ENCODE measurements at regions not wholly inside any gene's neighbourhood (a gene's known extent, or its start where the extent isn't known, plus 50 kb on each side); places are given as distances from the start of the nearest gene placed in this dataset.

DNA sequence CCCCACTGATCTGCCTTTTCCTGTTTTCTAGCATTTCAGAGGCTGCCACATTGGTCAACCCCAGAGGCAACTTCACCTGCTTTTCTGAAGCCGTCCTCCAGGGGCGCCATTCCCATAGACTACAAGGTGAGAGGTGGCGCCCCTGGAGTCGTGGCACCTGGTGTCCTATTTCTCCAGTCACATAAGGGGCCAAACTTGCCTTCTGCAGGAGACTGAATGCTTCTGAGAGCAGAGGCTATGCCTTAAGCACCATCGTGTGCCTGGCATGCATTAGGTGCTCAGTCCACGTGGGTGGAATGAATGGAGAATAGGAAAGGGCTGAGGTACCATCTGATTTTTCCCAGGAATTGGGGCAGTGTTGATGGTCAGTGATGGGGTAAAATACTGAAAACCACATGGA is 164.8 kb downstream of the HAPSTR1 start:
- peak; percentile 2 to 12 for DNase-seq

GRCh38 chr16:9257843-9258242 is 166.4 kb downstream of the HAPSTR1 start:
- no peak for DNase-seq

DNA sequence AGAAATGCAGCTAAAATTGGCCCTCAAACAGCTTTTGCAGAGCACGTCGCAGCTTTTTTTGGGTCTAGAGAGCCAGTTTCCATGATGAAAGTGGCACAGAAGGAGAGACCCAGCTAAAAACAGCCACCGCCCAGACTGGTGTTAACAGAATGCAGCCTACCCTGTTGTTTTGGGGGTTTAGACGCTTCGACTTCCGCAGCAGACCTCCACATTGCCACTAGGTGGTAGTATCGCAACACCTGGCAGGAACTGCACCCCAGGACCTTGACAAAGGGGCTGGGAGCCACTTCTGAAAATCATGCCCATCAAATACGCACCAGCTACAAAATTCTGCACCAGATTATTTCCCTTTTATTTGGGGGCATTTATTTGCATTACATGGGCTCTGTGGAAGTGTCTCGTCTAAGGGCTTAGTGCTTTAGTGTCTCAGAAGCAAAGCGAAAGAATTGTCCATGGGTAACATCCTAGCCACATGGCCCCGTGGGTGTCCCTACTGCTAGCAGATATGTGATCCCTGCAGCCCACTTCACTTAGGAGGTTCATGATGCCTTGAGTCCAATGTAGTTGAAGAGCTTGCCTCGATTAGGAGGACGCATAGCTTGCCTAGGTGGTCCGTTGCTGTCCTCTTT is 167.1 kb downstream of the HAPSTR1 start:
- DNase-seq, result peak; percentile 17 to 40

DNA sequence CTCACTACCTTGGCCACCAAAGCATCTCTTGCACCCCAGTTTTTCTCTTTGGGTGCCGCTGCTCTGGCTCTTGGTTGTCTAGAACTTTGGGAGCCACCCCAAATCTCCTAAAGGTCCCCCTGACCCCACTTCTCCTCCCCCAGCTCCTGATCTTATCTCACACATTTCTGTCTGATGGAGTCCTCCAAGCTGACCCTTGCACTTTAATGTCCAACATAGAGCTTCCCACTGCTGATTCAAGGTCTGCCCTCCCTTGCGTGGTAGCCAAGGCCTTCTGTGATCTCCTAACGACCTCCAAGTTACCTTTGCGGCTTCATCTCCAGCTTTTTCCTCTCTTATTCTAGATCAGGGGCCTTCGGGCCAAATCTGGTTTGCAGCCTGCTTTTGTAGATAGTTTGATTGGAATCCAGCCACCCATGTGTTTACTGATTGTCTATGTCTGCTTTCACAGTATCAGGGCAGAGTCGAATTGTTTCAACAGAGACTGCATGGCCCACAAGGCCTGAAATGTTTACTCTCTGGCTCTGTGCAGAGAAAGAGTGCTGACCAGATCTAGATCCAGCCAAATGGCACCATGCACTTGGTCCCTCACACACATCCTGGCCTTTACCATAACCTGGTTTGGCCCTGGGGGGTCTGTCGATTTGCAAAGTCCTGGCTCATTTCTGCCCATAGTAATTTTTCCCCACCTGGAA is 168.6 kb downstream of the HAPSTR1 start:
- no peak for DNase-seq

DNA sequence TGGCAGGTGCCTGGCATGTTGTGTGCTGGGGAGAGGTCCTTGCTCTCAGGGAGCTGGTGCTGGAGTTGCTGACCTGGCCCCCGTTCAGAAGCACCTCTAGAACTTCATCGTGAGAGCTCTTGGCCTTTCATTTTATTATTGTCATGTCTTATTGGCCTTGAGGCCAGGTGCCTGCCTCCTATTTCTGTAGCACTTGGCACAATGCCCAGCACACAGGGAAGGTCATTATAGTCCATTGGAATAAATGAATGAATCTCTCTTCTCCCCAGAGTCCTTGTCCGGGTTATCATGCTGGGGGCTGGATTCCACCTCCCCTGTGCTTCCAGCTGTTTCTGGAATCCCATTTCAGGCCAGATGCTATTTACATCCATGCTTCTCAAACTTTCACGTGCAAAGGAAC is 169.2 kb downstream of the HAPSTR1 start:
- peak; percentile 29 to 45 for DNase-seq

DNA sequence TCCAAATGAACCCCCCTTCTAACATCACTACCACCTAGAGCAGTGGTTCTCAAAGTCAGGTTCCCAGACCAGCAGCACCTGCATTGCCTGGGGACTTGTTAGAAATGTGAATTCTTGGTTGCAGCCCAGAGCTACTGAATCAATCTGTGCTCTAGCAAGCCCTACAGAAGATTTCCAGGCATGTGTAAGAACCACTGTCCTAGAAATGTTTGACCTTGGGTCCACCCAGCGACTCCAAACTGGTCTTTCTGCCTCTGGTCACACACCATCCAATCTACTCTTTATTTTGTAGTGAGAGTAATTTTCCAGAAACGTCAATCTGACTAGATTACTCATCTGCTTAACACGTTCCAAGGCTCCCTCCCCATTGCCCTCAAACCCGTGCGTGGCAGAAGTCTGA is 169.9 kb downstream of the HAPSTR1 start:
- DNase-seq, result no peak

DNA sequence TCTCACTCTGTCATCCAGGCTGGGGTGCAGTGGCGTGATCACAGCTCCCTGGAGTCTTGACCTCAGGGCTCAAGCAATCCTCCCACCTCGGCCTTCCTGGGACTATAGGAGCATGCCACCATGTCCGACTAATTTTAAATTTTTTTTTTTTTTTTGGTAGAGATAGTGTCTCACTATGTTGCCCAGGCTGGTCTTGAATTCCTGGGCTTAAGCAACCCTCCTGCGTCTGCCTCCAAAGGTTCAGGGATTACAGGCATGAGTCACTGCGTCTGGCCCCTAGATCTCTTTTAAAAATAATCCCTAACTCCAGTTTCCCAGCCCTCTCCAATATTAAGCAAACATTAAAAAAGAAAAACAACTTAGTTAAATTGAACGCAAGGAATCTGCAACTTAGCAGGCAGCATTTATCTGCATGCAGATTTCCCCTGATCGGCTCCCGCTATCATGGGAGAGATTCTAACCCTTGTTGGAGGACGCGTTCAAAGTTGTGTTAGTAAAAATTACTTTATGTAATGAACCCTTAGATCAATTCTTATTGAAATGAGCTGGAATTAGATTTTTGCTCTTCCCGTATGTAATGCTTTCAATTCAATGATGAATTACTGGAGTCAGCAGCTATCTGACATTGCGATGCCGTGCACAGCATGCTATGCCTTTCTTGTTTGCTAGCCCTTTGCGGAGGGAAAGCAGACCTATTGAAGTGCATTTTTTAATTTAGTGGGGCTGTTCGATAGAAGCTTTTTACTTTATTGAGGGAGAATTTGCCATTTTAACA is 171.7 kb downstream of the HAPSTR1 start:
- DNase-seq, result no peak

- DNase-seq, result no peak
These were observed 172.6 kb downstream of the HAPSTR1 start for GRCh38 chr16:9264067-9264466.

- no peak for DNase-seq
These were observed 177.0 kb downstream of the HAPSTR1 start for GRCh38 chr16:9268446-9268845.

GRCh38 chr16:9270424-9270823 is 179.0 kb downstream of the HAPSTR1 start:
- DNase-seq, result no peak

GRCh38 chr16:9270941-9271340 is 179.5 kb downstream of the HAPSTR1 start:
- DNase-seq, result no peak

DNA sequence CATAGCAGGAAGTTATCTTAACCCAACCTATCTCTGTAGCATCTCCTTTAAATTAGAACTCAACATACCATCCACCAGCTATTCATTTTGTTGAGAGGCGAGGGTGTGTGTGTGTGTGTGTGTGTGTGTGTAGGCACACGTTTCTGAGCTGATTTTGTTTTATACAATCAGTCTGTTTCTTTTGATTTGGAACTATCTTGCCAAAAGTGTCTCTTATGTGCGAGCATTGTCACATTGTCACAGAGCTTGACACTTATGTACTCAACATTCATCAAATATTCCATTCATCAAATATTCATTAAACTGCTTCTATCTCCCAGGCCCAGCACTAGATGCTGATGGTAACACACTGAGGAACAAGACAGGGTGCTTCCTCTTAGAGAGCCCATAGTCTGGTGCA is 180.4 kb downstream of the HAPSTR1 start:
- no peak for DNase-seq

GRCh38 chr16:9275377-9275776 is 183.9 kb downstream of the HAPSTR1 start:
- no peak for DNase-seq

DNA sequence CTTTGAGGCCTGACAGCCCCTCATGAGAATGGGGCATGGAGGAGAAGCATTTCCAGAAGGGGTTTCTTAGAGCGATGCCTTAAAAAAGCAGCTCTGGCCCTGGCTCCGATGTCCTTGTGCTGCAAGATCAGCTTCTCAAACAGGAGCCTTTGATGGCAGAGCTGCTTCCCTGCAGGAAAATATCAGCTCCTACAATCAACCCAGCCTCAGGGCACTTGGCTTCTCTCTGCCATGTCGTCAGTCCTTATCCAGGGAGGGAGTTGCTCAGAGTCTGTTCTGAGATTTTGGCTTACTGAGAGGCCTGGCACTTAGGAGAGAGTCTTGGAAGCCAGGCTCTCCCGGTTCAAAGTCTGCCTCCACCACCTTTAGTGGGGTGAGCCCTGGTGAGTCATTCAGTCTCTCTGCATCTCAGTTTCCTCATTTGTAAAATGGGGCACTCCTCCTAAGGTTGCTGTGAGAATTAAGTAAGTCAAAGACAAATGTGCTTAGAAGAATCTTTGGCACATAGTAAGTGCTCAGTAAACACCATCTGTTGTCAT is 184.4 kb downstream of the HAPSTR1 start:
- no peak for DNase-seq

- no peak for DNase-seq
These were observed 188.0 kb downstream of the HAPSTR1 start for GRCh38 chr16:9279291-9280068.

DNA sequence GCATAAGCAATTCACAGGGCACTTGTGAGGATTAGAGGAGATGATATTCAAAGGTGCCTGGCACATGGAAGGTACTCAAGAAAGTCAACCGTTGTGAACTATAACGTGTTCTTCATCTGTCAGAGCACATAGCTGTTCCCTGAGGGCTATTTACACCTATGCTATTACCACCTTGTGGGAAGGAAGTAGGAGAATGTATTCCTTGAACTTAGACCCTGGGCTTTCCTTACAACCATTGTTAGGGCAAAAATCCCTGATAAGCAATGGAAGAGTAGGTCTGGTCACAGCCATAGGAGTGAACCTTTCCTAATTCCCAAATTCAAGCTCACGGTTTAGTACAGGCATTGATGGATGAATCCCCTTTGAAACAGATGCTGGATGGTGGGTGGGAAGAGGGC is 188.6 kb downstream of the HAPSTR1 start:
- DNase-seq, result no peak

- DNase-seq, result no peak
These were observed 195.5 kb downstream of the HAPSTR1 start for GRCh38 chr16:9286930-9287329.

DNA sequence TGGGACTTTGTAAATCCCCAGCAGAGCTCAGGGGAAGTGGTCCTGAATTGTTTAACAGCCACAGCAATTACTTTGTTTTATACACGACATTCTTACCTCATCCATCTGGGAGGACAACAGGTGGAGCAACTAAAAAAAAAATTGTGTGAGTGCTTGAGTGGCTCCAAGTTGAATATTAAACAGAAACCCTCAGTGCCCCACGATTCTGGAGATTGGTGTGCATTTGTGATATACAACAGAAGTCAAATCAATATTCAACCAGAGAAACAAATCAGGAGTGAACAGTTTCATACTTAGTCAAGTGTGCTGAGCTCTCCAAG is 204.8 kb downstream of the HAPSTR1 start:
- DNase-seq, result no peak

DNA sequence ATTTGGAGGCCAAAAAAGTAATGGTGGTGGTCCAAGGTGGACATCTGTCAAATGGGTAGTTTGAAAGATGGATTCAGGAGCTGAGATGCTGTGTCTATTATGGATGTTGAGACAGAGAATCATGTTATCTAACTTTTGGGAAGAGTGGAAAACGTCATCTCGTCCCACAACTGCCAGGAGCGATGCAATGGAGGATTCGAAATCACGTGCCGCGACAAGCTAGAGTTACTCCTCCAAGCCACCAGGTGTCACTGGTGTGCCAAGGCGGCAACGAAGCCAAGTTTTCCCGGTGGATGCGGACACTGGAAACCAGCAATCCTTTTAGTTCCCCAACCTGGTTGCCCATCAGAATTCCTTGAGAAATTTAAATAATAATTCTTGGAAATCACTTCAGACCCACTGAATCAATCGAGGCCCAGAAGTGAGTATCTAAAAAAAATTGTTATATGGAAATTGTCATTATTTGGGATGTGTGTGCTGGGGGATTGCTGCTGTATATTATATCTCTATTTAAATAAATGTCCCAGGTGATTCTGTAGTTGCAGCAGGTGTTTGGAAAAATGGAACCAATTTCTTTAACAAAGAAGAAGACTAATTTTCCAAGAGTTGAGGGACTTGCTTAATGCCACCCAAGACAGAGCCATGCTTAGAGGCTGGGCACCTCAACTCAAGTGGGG is 206.1 kb downstream of the HAPSTR1 start:
- peak; percentile 9 to 21 for DNase-seq

GRCh38 chr16:9300252-9300651 is 208.8 kb downstream of the HAPSTR1 start:
- DNase-seq, result no peak

DNA sequence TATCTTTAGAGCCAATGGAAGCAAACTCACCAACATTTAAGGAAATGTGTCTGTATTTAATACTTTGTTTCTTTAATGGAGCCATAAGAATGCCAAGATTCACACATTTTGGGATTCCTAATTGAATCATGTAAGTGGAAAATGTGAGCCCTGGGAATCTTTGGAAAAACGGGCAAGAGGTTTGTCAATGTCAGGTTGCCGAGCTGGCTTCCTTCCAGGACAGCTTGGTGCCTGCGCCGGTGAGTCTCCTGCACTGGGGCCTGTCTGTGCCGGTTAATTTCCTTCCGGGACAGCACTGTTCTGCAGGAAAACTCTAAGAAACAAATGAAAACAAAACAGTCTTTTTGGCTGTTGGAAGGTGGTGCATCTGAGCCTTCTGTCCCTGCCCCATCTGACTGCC is 210.6 kb downstream of the HAPSTR1 start:
- DNase-seq, result no peak

- no peak for DNase-seq
These were observed 215.3 kb downstream of the HAPSTR1 start for GRCh38 chr16:9306753-9307152.

- DNase-seq, result no peak
These were observed 216.0 kb downstream of the HAPSTR1 start for GRCh38 chr16:9307446-9307845.

Data from SHP77 (cell line).